HEK293 (cell line): ENCODE measurements at regions not wholly inside any gene's neighbourhood (a gene's known extent, or its start where the extent isn't known, plus 50 kb on each side); places are given as distances from the start of the nearest gene placed in this dataset.

Experiments used
- CTCF ChIA-PET: fragments of 350-600 bp; formaldehyde crosslinking; extraction: SDS; loops from one replicate; lab custom pipeline; 2021; ENCODE audit warnings: antibody characterized with exemption; lab: Yijun Ruan, JAX
- POLR2A ChIA-PET: fragments of 300-600 bp; formaldehyde crosslinking; extraction: SDS; loops from one replicate; lab custom pipeline; 2020; ENCODE audit warnings: antibody characterized with exemption, inconsistent platforms; lab: Yijun Ruan, JAX
- H3K27ac ChIP-seq: fragments of 200-500 bp; sonication (Bioruptor generic); 2 replicates; pipeline ENCODE4 v1.5.1; 2014; ENCODE audit warnings: low read depth, low read length, control low read depth, inconsistent platforms; ENCODE audit errors: extremely low read depth
- H3K36me3 ChIP-seq, 2 experiments: fragments of 200-500 bp in 1 of 2; sonication (Bioruptor generic) in 1 of 2; 1 replicate in 1 of 2; 2 replicates in 1 of 2; pipeline ENCODE4 v1.5.1; 2014 to 2017; ENCODE audit warnings: inconsistent platforms in 2 of 2, low read length in 2 of 2; ENCODE audit not compliant: control insufficient read depth in 2 of 2, insufficient read depth in 1 of 2
- H3K4me1 ChIP-seq: fragments of 200-500 bp; sonication (Bioruptor generic); 2 replicates; pipeline ENCODE4 v1.5.1; 2014; ENCODE audit warnings: mild to moderate bottlenecking, low read length, inconsistent platforms; ENCODE audit not compliant: control insufficient read depth, insufficient read depth
- H3K4me3 ChIP-seq: 2 replicates; pipeline ENCODE4 v1.5.1; 2011; ENCODE audit warnings: low read depth, mild to moderate bottlenecking, control low read depth, low read length, moderate library complexity
- H3K9me3 ChIP-seq: fragments of 200-500 bp; sonication (Bioruptor generic); 2 replicates; pipeline ENCODE4 v1.5.1; 2014; ENCODE audit warnings: low read depth, low read length, inconsistent platforms; ENCODE audit not compliant: control insufficient read depth, insufficient read depth
- EGR2 ChIP-seq: fragments of 450-650 bp; formaldehyde crosslinking; IDR thresholded peaks from 2 replicates; pipeline ENCODE4 v1.5.1; 2016; ENCODE audit warnings: low read depth, missing biosample characterization, missing genetic modification characterization
- GFI1B ChIP-seq: fragments of 450-650 bp; formaldehyde crosslinking; IDR thresholded peaks from 2 replicates; pipeline ENCODE4 v1.5.1; 2016; ENCODE audit warnings: missing biosample characterization, missing genetic modification characterization
- HOXD13 ChIP-seq: sonication (generic); formaldehyde crosslinking; IDR thresholded peaks from 2 replicates; pipeline ENCODE4 v1.8.0; 2022; ENCODE audit warnings: missing genetic modification reagents, borderline replicate concordance
- KLF16 ChIP-seq: fragments of 450-650 bp; formaldehyde crosslinking; IDR thresholded peaks from 2 replicates; pipeline ENCODE4 v1.5.1; 2017; ENCODE audit warnings: missing biosample characterization, missing genetic modification characterization
- ZBTB48 ChIP-seq: fragments of 450-650 bp; formaldehyde crosslinking; IDR thresholded peaks from 2 replicates; pipeline ENCODE4 v1.5.1; 2016; ENCODE audit warnings: missing biosample characterization, missing genetic modification characterization
- ZEB2 ChIP-seq: fragments of 450-650 bp; formaldehyde crosslinking; IDR thresholded peaks from 2 replicates; pipeline ENCODE4 v1.5.1; 2016; ENCODE audit warnings: missing biosample characterization, missing genetic modification characterization
- ZNF157 ChIP-seq: fragments of 450-650 bp; formaldehyde crosslinking; IDR thresholded peaks from 2 replicates; pipeline ENCODE4 v1.5.1; 2016; ENCODE audit warnings: missing biosample characterization, missing genetic modification characterization
- ZNF16 ChIP-seq: fragments of 450-650 bp; formaldehyde crosslinking; IDR thresholded peaks from 2 replicates; pipeline ENCODE4 v1.5.1; 2016; ENCODE audit warnings: low read depth, missing biosample characterization, missing genetic modification characterization
- ZNF19 ChIP-seq: fragments of 450-650 bp; formaldehyde crosslinking; IDR thresholded peaks from 2 replicates; pipeline ENCODE4; 2016; ENCODE audit warnings: missing biosample characterization, missing genetic modification characterization, low read depth
- ZNF292 ChIP-seq: fragments of 450-650 bp; formaldehyde crosslinking; IDR thresholded peaks from 2 replicates; pipeline ENCODE4 v1.5.1; 2016; ENCODE audit warnings: low read depth, missing biosample characterization, missing genetic modification characterization, borderline replicate concordance
- ZNF354C ChIP-seq: fragments of 450-650 bp; formaldehyde crosslinking; IDR thresholded peaks from 2 replicates; pipeline ENCODE4 v1.5.1; 2016; ENCODE audit warnings: missing biosample characterization, missing genetic modification characterization, low read depth, borderline replicate concordance
- ZNF560 ChIP-seq: fragments of 450-650 bp; formaldehyde crosslinking; IDR thresholded peaks from 2 replicates; pipeline ENCODE4 v1.5.1; 2017; ENCODE audit warnings: missing biosample characterization, missing genetic modification characterization, borderline replicate concordance
- ZNF561 ChIP-seq: fragments of 450-650 bp; IDR thresholded peaks from 2 replicates; pipeline ENCODE4 v1.5.1; 2018; ENCODE audit warnings: missing biosample characterization, missing genetic modification characterization, borderline replicate concordance
- ZNF571 ChIP-seq: fragments of 450-650 bp; formaldehyde crosslinking; IDR thresholded peaks from 2 replicates; pipeline ENCODE4 v1.5.0; 2017; ENCODE audit warnings: missing biosample characterization, missing genetic modification characterization
- ZNF776 ChIP-seq: fragments of 450-650 bp; formaldehyde crosslinking; IDR thresholded peaks from 2 replicates; pipeline ENCODE4 v1.5.0; 2017; ENCODE audit warnings: missing biosample characterization, missing genetic modification characterization, borderline replicate concordance
- ZNF830 ChIP-seq: fragments of 450-650 bp; IDR thresholded peaks from 2 replicates; pipeline ENCODE4 v1.5.0; 2018; ENCODE audit warnings: missing biosample characterization, missing genetic modification characterization, low read depth, mild to moderate bottlenecking, moderate library complexity
- ZNF837 ChIP-seq: fragments of 450-650 bp; formaldehyde crosslinking; IDR thresholded peaks from 2 replicates; pipeline ENCODE4 v1.5.1; 2016; ENCODE audit warnings: missing biosample characterization, missing genetic modification characterization
- TF ChIP-seq, protein P1 (sequence below): fragments of 450-650 bp; formaldehyde crosslinking; IDR thresholded peaks from 2 replicates; pipeline ENCODE4 v1.5.1; 2017; ENCODE audit warnings: missing biosample characterization, missing genetic modification characterization
- TF ChIP-seq, protein P2 (sequence below): fragments of 450-650 bp; formaldehyde crosslinking; IDR thresholded peaks from 2 replicates; pipeline ENCODE4 v1.5.1; 2017; ENCODE audit warnings: missing biosample characterization, mild to moderate bottlenecking, missing genetic modification characterization, moderate library complexity
- TF ChIP-seq, protein P3 (sequence below): fragments of 450-650 bp; formaldehyde crosslinking; conservative IDR thresholded peaks from 2 replicates; pipeline ENCODE4 v1.5.1; 2016; ENCODE audit warnings: low read depth, missing biosample characterization, missing genetic modification characterization

DNA sequence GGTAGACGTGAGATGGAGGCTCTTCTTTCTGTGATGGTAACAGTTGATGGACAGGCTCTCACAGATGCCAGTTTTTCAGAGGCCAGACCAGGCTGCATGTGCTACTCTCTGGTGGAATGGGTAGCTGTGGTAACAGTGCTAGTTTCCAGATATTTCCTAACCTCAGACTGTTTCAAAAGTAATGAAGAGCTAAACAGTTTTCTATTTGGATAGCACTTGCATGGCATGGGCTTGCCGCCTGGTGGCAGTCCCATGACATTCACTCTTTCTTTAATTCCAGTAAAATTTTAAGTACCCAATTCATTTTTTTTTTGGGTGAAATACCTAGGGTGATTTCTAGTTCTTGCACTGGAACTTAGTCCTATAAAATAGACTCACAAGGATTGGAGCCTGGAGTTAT, 220.2 kb upstream of the MAD2L1 start:
- Histone ChIP-seq H3K4me3 (no peak overlapping the region), H3K27ac (no peak overlapping the region), H3K4me1 (no peaks in the 10 kb centered on the region), H3K36me3 (no peaks in the 10 kb centered on the region), H3K9me3 (no peaks in the 10 kb centered on the region)
- CTCF ChIA-PET = interaction anchor here (0.6 kb wide), 2 partner anchors 130 to 188 kb away, joined by 4 to 5 read pairs; no protein-coding TSS in a partner anchor
- POLR2A ChIA-PET = no interaction called here
- no peak for TF ChIP-seq ZNF830 (tag by site-specific recombination)

DNA sequence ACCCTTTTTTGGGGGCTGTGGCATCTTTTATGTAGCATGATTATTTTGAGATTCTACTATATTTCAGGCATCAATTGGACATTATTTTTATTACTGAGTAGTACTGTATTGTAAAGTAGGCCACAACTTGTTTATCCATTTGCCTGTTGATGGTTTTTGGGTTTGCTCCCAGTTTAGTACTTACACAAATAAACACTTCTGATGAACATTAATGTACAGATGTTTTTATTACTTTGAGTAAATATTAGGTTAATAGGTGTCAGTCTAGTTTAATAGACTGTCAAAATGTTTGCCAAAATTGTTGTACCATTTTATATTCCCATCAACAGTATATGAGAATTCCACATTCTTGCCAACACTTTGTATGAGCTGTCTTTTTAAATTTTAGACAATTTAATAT, 214.9 kb upstream of the MAD2L1 start:
- H3K27ac ChIP-seq = no peak overlapping the region
- no peaks in the 10 kb centered on the region for H3K9me3 ChIP-seq
- ChIA-PET POLR2A (no interaction called here), CTCF (no interaction called here)
- no peak overlapping the region for H3K4me3 ChIP-seq
- H3K36me3 ChIP-seq = no peaks in the 10 kb centered on the region
- H3K4me1 ChIP-seq = no peaks in the 10 kb centered on the region
- TF ChIP-seq ZNF571 (tag by site-specific recombination) = no peak

DNA sequence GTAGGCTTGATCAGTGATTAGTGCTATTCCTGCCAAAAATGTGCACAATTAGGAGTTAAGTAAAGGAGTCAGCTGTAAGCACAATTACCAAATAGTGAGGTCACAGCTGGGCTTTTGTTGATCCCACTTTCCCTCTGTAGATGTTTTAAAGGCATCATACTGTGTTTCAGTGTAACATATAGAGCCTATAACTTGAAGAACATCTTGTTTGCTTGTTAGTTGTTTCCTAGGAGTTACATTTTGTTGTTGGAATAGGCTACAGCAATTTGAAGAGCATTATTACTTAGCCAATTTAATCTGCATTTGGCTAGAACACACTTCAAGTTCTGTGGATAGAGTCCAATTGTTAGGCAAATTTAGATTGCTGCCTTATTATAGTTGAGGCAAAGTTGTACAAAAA, 210.7 kb upstream of the MAD2L1 start:
- Histone ChIP-seq H3K9me3 (no peaks in the 10 kb centered on the region), H3K4me3 (no peak overlapping the region), H3K27ac (no peak overlapping the region), H3K4me1 (no peaks in the 10 kb centered on the region), H3K36me3 (no peaks in the 10 kb centered on the region)
- ChIA-PET POLR2A (no interaction called here), CTCF (no interaction called here)
- TF ChIP-seq, protein P1, sequence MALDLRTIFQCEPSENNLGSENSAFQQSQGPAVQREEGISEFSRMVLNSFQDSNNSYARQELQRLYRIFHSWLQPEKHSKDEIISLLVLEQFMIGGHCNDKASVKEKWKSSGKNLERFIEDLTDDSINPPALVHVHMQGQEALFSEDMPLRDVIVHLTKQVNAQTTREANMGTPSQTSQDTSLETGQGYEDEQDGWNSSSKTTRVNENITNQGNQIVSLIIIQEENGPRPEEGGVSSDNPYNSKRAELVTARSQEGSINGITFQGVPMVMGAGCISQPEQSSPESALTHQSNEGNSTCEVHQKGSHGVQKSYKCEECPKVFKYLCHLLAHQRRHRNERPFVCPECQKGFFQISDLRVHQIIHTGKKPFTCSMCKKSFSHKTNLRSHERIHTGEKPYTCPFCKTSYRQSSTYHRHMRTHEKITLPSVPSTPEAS (tag by site-specific recombination) = no peak
- TF ChIP-seq HOXD13 (CRISPR knock-in tag) (no peak), ZEB2 (tag by site-specific recombination) (no peak), ZNF776 (tag by site-specific recombination) (no peak), EGR2 (no peak), ZNF157 (tag by site-specific recombination) (no peak), ZNF837 (tag by site-specific recombination) (no peak), ZNF354C (tag by site-specific recombination) (no peak), ZNF16 (tag by site-specific recombination) (no peak), ZNF292 (tag by site-specific recombination) (no peak), ZNF561 (tag by site-specific recombination) (no peak), KLF16 (no peak), GFI1B (tag by site-specific recombination) (no peak), ZBTB48 (tag by site-specific recombination) (no peak), ZNF560 (tag by site-specific recombination) (no peak), ZNF19 (no peak)
- TF ChIP-seq, protein P2, sequence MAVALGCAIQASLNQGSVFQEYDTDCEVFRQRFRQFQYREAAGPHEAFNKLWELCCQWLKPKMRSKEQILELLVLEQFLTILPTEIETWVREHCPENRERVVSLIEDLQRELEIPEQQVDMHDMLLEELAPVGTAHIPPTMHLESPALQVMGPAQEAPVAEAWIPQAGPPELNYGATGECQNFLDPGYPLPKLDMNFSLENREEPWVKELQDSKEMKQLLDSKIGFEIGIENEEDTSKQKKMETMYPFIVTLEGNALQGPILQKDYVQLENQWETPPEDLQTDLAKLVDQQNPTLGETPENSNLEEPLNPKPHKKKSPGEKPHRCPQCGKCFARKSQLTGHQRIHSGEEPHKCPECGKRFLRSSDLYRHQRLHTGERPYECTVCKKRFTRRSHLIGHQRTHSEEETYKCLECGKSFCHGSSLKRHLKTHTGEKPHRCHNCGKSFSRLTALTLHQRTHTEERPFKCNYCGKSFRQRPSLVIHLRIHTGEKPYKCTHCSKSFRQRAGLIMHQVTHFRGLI (tag by site-specific recombination) = no peak
- TF ChIP-seq, protein P3, sequence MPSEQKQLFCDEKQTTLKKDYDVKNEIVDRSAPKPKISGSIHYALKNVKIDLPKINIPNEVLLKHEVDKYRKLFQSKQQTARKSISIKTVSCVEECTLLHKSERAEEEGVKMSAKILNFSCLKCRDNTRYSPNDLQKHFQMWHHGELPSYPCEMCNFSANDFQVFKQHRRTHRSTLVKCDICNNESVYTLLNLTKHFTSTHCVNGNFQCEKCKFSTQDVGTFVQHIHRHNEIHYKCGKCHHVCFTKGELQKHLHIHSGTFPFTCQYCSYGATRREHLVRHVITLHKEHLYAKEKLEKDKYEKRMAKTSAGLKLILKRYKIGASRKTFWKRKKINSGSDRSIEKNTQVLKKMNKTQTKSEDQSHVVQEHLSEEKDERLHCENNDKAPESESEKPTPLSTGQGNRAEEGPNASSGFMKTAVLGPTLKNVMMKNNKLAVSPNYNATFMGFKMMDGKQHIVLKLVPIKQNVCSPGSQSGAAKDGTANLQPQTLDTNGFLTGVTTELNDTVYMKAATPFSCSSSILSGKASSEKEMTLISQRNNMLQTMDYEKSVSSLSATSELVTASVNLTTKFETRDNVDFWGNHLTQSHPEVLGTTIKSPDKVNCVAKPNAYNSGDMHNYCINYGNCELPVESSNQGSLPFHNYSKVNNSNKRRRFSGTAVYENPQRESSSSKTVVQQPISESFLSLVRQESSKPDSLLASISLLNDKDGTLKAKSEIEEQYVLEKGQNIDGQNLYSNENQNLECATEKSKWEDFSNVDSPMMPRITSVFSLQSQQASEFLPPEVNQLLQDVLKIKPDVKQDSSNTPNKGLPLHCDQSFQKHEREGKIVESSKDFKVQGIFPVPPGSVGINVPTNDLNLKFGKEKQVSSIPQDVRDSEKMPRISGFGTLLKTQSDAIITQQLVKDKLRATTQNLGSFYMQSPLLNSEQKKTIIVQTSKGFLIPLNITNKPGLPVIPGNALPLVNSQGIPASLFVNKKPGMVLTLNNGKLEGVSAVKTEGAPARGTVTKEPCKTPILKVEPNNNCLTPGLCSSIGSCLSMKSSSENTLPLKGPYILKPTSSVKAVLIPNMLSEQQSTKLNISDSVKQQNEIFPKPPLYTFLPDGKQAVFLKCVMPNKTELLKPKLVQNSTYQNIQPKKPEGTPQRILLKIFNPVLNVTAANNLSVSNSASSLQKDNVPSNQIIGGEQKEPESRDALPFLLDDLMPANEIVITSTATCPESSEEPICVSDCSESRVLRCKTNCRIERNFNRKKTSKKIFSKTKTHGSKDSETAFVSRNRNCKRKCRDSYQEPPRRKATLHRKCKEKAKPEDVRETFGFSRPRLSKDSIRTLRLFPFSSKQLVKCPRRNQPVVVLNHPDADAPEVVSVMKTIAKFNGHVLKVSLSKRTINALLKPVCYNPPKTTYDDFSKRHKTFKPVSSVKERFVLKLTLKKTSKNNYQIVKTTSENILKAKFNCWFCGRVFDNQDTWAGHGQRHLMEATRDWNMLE (tag by site-specific recombination) = no peak
- TF ChIP-seq, all 188 proteins: peak for 0
